T-helper 1 cell treated with Interleukin-12 subunit alpha and Interleukin-12 subunit beta and Interleukin-4 antibody, amounts not matched to agents 30 μg/mL and 1 μg/mL, for 36 hours (primary cell): ENCODE measurements at regions not wholly inside any gene's neighbourhood (a gene's known extent, or its start where the extent isn't known, plus 50 kb on each side); places are given as distances from the start of the nearest gene placed in this dataset.
"Not testable (repeated sequence)": the region's sequence is repeated elsewhere in the genome, so short reads cannot be mapped to it uniquely, and the experiment has no call there.

ENCODE experiments used
- H3K27ac Mint-ChIP-seq: one replicate; pipeline ENCODE4 v1.8.0; 2021; ENCODE audit warnings: mild to moderate bottlenecking, mixed read lengths
- H3K27me3 Mint-ChIP-seq: one replicate; pipeline ENCODE4 v1.8.0; 2021; ENCODE audit warnings: low read depth, mixed read lengths
- H3K36me3 Mint-ChIP-seq: one replicate; pipeline ENCODE4 v1.8.0; 2021; ENCODE audit warnings: low read depth, mixed read lengths
- H3K4me1 Mint-ChIP-seq: one replicate; pipeline ENCODE4 v1.8.0; 2021; ENCODE audit warnings: low read depth, mixed read lengths
- H3K4me3 Mint-ChIP-seq: one replicate; pipeline ENCODE4 v1.8.0; 2021; ENCODE audit warnings: mild to moderate bottlenecking, moderate library complexity, mixed read lengths
- H3K9me3 Mint-ChIP-seq: one replicate; pipeline ENCODE4 v1.8.0; 2021; ENCODE audit warnings: mixed read lengths

DNA sequence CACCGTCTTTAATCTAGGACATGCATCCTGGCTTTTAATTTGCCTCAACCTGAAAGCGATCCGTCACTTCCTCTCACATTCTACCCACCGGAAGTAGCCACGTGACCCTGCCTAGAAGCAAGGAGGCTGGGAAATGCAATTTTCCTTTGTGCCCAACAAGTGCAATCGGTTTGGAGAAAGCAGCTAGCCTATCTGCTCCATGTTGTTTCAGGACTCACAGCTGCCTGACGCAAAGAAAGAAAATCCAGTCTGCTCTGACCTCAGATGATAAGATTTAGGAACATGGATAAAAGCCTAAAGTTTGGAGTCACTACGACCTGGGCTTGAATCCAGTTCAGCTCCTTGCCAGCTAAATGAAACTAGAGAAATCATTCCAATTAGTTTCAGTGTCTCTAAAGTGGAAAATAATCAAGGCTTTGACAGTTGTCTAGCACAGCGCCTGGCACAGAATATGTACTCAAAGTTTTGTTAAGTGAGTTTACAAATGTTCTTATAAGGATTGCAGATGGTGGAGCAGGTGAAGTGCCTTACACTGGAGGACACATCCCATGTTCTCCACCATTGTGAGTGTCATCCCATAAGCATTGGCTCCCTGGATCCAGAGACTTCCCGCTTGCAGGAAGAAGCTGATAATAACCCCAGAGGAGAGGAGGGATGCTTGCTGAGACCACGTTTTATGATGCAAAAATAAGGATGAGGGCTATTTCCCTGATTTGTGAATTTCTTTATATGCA, 553.7 kb downstream of the MN1 start:
- H3K4me3 Mint-ChIP-seq = no peak overlapping the region
- no peaks in the 10 kb centered on the region for H3K4me1 Mint-ChIP-seq
- H3K27ac Mint-ChIP-seq = no peak overlapping the region
- H3K9me3 Mint-ChIP-seq = peaks cover 7% of the 10 kb centered on the region
- no peaks in the 10 kb centered on the region for H3K36me3 Mint-ChIP-seq
- no peaks in the 10 kb centered on the region for H3K27me3 Mint-ChIP-seq

DNA sequence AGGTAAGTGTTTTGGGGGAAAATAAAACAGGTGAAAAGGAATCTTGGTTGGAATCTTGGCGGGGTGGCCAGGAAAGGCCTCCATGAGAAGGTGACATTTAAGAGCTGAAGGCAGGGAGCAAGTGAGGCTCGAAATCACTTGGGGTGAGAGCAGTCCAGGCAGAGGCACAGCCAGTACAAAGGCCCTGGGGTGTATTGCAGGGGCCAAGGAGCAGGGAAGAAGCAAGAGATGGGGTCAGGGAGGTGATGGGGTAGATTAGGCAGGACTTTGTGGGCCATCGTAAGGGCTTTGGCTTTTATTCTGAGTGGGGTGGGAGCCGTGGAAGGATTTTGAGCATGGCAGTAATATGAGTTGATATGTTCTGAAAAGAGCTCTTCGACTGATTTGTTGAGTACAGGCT, 551.1 kb downstream of the MN1 start:
- Mint-ChIP-seq H3K27ac (no peak overlapping the region), H3K36me3 (no peaks in the 10 kb centered on the region), H3K4me3 (no peak overlapping the region), H3K27me3 (no peaks in the 10 kb centered on the region), H3K9me3 (peaks cover 18% of the 10 kb centered on the region), H3K4me1 (no peaks in the 10 kb centered on the region)

DNA sequence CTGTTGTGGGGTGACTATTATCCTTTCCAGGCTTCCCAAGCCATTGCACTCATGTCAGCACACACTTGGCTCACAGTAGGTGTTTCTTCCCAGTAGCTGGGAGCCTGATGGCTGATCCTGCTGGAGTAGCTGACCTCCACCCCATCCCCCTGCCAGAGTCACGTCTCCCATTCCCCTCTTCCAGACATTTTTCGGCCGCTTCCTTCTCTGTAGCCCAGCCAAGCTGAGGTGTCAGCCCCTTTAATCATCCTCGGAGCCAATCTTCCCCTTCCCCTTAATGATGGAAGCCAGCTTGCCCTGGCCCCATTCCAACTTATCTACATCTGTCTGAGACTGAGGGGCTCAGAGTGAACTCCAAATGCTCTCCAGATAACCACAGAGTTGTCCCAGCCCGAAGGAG, 550.7 kb downstream of the MN1 start:
- Mint-ChIP-seq H3K4me3 (no peak overlapping the region), H3K27ac (no peak overlapping the region), H3K36me3 (no peaks in the 10 kb centered on the region)

DNA sequence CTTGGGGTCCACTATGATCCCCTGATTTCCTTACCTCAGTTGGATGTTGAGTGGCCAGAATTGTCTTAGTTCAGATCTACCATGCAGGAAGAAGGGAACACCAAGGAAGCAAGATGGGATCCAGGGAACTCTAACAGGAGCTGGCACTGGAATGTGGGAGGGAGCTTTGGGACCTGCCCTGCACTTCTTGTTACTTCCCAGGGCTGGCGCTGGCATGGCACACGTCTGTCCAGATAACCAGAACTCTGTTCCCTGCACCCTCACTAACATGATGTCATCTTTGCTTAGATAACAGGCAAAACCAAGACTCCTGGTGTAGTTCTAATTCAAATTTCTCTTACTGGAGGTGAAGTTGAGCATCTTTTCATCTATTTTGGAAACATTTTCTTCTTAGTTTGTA, 550.0 kb downstream of the MN1 start:
- Mint-ChIP-seq H3K4me3 (no peak overlapping the region), H3K36me3 (no peaks in the 10 kb centered on the region), H3K4me1 (no peaks in the 10 kb centered on the region), H3K27ac (no peak overlapping the region), H3K27me3 (no peaks in the 10 kb centered on the region), H3K9me3 (peaks cover 25% of the 10 kb centered on the region)

More for the DNA sequence above, 550.7 kb downstream of the MN1 start:
- H3K27me3 Mint-ChIP-seq = no peaks in the 10 kb centered on the region
- no peaks in the 10 kb centered on the region for H3K4me1 Mint-ChIP-seq
- peaks cover 22% of the 10 kb centered on the region for H3K9me3 Mint-ChIP-seq

DNA sequence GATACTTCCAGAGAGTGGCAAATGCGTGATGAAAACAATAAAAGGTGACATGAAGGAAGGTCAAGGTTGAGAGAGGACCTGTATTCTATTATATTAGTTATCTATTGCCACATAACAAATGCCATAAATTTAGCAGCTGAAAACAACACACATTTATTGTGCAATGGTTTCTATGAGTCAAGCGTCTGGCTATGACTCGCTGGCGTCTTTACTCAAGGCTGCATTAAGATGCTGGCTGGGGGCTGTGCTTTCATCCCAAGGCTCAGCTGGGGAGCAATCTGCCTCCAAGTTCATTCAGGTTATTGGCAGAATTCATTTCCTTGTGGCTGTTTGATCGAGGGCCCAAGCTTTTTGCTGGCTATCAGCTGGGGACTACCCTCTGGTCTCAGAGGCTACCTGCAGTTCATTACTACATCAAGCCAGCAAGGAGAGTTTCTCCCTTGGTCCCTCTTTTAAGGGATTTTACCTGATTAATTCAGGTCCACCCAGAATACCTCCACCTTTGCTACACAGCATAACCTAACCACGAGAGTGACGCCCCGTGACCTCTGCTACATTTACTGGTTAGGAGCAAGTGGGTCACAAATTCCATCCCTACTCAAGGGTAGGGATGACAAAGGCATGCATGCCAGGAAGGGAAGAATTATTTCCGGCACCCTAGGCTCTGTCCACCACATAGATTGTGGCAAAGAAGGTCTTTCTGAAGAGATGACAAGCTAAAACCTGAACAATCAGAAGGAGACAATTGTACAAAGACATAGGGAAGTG, 549.1 kb downstream of the MN1 start:
- H3K4me3 Mint-ChIP-seq = no peak overlapping the region

DNA sequence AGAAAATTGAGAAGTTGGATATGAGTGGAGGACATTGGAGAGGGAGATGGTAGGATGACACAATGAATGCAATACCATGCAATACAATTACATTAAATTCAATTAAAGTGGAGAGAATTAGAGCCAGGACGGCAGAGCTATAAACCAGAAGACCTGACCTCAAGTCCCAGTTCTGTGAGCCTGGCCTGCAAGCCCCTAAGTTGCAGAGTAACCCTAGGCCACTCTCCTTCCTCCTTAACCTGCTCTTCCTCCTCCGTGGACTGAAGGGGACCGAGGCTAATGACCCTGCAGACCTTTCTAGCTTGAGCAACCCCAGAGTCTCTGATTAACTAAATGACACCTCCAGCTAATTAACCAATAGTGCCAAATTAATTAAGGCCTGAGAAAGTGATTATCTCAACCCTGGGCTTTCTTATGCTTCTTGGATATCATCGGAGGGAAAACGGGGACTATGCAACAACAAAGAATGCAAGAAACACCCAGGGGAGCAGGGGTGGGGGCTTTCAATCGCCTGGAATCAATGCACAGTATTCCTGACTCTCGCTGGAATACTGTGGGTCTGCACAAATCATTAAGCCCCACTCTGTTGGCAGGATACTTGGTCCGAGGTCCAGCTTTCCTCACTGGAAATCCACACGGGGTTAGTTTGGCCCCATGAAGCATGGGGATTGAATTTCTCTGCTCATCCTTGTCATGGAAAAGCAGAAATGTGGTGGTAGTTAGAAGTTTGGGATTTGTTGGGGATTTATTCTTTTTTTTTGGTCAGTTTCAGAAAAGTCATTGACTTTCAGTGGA, 548.3 kb downstream of the MN1 start:
- Mint-ChIP-seq H3K4me1 (no peaks in the 10 kb centered on the region), H3K9me3 (peaks cover 21% of the 10 kb centered on the region), H3K27ac (no peak overlapping the region), H3K36me3 (no peaks in the 10 kb centered on the region), H3K4me3 (no peak overlapping the region), H3K27me3 (no peaks in the 10 kb centered on the region)

More for the DNA sequence above, 549.1 kb downstream of the MN1 start:
- no peaks in the 10 kb centered on the region for H3K36me3 Mint-ChIP-seq
- no peaks in the 10 kb centered on the region for H3K4me1 Mint-ChIP-seq
- H3K9me3 Mint-ChIP-seq = peaks cover 26% of the 10 kb centered on the region
- H3K27me3 Mint-ChIP-seq = no peaks in the 10 kb centered on the region
- H3K27ac Mint-ChIP-seq = no peak overlapping the region

DNA sequence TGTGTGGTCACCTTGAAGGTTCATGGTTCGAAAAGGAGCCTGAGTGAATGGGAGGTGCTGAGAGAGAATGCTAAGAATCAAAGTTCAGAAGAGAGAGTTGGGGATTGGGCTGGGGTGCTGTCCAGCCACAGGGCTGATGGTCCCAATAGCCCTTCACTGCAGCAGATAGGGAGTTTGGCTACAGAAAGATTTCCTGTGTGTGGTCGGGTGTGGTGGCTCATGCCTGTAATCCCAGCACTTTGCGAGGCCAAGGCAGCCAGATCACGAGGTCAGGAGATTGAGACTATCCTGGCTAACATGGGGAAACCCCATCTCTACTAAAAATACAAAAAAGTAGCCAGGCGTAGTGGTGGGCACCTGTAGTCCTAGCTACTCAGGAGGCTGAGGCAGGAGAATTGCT, 547.5 kb downstream of the MN1 start:
- not testable (repeated sequence) for H3K27me3 Mint-ChIP-seq, H3K36me3 Mint-ChIP-seq, H3K4me1 Mint-ChIP-seq, H3K4me3 Mint-ChIP-seq, H3K27ac Mint-ChIP-seq
- peaks cover 23% of the 10 kb centered on the region for H3K9me3 Mint-ChIP-seq

DNA sequence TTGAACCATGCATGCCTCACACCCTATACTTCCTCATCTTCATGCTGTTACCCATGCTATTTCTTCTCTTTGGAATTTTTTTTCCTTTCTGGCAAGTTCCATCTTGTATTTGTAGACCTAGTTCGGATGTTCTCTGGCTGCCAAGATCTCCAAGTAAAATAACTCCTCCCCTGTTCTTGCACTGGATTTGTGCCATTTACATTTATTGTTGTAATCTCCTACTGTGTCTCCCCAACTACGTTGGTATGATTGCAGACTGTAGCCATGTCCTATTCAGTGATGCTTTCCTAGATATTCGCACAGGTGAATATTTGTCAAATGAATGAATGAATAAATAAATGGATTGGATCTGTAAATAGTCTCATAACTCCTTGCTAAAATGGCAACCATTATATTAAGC, 546.0 kb downstream of the MN1 start:
- Mint-ChIP-seq H3K27me3 (no peaks in the 10 kb centered on the region), H3K4me3 (no peak overlapping the region), H3K27ac (no peak overlapping the region), H3K4me1 (no peaks in the 10 kb centered on the region), H3K36me3 (no peaks in the 10 kb centered on the region), H3K9me3 (peaks cover 25% of the 10 kb centered on the region)

DNA sequence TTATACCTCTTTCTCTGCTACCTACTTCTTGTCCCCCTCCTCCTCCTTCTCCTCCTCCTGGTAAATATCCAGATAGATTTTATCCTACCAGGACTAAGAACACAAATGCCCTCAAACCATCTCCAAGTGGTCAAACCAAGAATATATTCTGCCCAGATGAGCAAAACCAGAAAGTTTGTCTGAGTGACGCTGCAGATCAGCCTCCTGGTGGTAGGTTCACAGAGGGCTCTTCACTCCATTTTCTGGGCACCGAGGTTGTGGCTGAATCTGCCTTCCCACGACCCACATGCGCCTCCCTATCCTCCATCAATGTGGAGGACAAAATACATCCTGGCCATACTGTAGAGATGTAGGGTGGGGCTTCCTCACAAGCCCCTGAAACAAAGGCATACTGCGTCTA, 543.6 kb downstream of the MN1 start:
- H3K27ac Mint-ChIP-seq = no peak overlapping the region
- no peaks in the 10 kb centered on the region for H3K4me1 Mint-ChIP-seq
- H3K36me3 Mint-ChIP-seq = no peaks in the 10 kb centered on the region
- H3K4me3 Mint-ChIP-seq = no peak overlapping the region
- peaks cover 21% of the 10 kb centered on the region for H3K9me3 Mint-ChIP-seq
- no peaks in the 10 kb centered on the region for H3K27me3 Mint-ChIP-seq

DNA sequence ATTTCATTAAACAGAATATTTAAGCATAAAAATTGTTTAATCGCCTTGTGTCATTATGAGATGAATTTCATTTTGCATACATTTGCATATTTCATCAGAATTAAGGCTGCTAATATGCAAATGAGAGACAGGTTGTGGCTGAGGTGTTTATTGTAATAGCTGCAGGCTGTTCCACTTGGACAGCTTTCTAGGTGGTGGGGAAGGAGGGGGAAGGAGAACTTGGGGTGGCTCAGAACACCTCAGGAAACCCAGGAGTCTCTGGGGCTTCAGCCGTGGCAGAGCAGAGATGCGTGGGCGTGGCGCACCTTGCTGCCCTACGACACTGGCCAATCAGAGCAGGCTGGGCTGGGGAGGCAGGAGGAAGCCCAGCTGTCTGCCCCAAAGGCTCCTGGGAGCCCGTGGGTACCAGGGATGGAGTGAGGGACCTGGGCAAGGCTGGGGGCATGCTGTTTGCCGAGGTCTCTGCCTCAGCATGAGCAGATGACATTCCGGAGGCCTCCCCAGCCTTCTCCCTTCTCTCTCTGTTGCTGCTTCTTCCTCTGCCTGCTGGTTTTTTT, 542.9 kb downstream of the MN1 start:
- no peak overlapping the region for H3K4me3 Mint-ChIP-seq
- no peaks in the 10 kb centered on the region for H3K27me3 Mint-ChIP-seq
- H3K27ac Mint-ChIP-seq = no peak overlapping the region
- no peaks in the 10 kb centered on the region for H3K4me1 Mint-ChIP-seq
- no peaks in the 10 kb centered on the region for H3K36me3 Mint-ChIP-seq
- peaks cover 21% of the 10 kb centered on the region for H3K9me3 Mint-ChIP-seq

DNA sequence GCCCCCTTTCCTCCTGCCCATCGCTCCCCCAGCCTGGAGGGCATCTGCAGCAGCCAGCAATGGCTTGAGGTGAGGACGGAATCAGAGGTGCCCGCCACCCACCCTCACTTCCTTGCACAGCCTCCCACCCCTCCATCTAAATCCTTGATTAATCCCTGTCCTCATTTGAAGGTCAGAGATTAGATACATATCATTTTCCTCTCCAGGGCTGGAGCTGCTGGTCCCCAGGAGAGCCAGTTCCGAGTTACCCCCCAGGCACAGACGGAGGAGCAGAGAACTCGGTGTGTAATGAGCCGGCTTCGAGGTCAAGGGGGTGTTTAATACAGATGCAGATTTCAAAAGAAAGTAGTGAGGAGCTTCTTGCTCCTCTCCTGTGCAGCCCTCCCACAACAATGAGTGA, 542.1 kb downstream of the MN1 start:
- H3K36me3 Mint-ChIP-seq = no peaks in the 10 kb centered on the region
- peaks cover 17% of the 10 kb centered on the region for H3K9me3 Mint-ChIP-seq
- H3K27ac Mint-ChIP-seq = no peak overlapping the region
- H3K27me3 Mint-ChIP-seq = no peaks in the 10 kb centered on the region
- no peaks in the 10 kb centered on the region for H3K4me1 Mint-ChIP-seq
- H3K4me3 Mint-ChIP-seq = no peak overlapping the region

DNA sequence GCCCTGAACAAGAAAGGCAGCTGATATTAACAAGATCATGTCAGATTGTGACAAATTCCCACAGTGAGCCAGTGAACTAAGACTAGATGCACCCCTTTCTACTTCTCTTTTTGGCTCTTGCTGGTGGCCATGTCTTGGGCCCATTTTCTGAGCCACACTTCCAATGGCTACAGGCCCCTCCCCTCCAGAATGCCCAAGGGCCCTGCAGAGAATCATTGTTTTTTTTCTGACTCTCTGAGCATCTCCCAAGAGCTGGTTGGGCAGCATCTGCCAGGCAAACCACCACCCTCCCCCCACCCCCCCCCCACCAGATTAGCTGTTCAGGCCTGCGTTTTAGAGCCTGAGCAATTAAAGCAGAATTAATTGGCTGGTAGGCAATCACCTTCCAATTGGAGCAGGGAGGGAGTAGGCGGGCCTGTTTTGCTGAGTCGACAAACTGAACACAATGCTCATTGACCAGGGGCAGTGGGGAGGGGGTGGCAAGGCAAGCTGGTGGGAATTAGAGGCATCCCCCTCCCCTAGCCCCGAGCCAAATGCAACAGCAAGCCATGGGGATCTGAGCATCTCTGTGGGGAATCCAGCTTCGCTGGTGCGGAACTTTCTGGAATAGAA, 541.4 kb downstream of the MN1 start:
- Mint-ChIP-seq H3K4me3 (no peak overlapping the region), H3K27me3 (no peaks in the 10 kb centered on the region), H3K27ac (no peak overlapping the region), H3K4me1 (no peaks in the 10 kb centered on the region), H3K9me3 (peaks cover 17% of the 10 kb centered on the region), H3K36me3 (no peaks in the 10 kb centered on the region)

DNA sequence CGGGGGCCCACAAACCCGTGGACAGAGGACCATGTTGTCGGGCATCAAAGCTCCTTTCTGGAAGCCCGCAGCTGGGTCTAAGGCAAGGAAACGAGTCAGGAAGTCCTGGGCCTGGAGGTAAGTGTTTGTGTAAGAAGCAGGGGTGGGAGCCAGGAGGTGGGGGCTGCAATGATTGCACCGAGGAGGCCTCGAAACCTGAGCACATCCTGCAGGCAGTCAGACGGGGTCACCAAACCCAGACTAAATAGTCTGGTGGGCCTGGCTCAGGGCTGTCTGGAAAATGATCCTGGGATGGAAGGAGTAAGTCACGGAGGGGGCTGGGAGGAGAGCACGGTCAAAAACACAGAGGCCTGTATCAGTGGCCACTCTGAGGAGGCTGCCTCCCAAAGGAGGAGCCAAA, 539.2 kb downstream of the MN1 start:
- H3K4me3 Mint-ChIP-seq = no peak overlapping the region
- no peaks in the 10 kb centered on the region for H3K36me3 Mint-ChIP-seq
- no peak overlapping the region for H3K27ac Mint-ChIP-seq
- H3K4me1 Mint-ChIP-seq = no peaks in the 10 kb centered on the region
- H3K9me3 Mint-ChIP-seq = peaks cover 7% of the 10 kb centered on the region
- H3K27me3 Mint-ChIP-seq = no peaks in the 10 kb centered on the region

DNA sequence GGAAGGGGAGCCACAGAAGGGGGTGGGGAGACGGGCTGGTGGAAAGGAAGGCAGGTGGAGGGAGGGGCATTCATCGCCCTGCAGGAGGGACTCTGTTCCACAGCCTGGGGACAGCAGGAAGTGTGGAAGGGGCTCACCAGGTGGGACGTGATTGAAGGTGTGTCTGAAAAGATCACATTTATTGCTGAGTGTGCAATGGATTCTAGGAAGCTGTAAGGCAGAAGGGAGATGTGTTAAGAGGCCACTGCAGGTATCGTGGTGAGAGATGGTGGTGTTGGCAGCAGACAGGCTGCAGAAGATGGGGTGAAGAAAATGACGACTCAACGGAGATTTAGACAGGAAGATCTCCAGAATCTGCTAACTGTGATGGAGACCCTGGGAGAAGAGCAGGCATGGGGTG, 537.4 kb downstream of the MN1 start:
- no peaks in the 10 kb centered on the region for H3K27me3 Mint-ChIP-seq
- H3K36me3 Mint-ChIP-seq = no peaks in the 10 kb centered on the region
- no peak overlapping the region for H3K4me3 Mint-ChIP-seq

More for the DNA sequence above, 537.4 kb downstream of the MN1 start:
- Mint-ChIP-seq H3K4me1 (no peaks in the 10 kb centered on the region), H3K27ac (no peak overlapping the region), H3K9me3 (peaks cover 4% of the 10 kb centered on the region)
